Stimulated activated CD4-positive, alpha-beta T cell treated with anti-CD3 and anti-CD28 coated beads, Interleukin-2, amount 100 ng/mL, for 48 hours (primary cell): ENCODE measurements at regions not wholly inside any gene's neighbourhood (a gene's known extent, or its start where the extent isn't known, plus 50 kb on each side); places are given as distances from the start of the nearest gene placed in this dataset.
"Not testable (repeated sequence)": the region's sequence is repeated elsewhere in the genome, so short reads cannot be mapped to it uniquely, and the experiment has no call there.

Experiments
- DNase-seq, 2 donors: peaks; one replicate each; pipeline ENCODE4 v3.0.0-alpha.2; 2020

GRCh38 chr13:58655086-58655485, 1023.5 kb downstream of the PCDH17 start:
- no peak for DNase-seq

DNA sequence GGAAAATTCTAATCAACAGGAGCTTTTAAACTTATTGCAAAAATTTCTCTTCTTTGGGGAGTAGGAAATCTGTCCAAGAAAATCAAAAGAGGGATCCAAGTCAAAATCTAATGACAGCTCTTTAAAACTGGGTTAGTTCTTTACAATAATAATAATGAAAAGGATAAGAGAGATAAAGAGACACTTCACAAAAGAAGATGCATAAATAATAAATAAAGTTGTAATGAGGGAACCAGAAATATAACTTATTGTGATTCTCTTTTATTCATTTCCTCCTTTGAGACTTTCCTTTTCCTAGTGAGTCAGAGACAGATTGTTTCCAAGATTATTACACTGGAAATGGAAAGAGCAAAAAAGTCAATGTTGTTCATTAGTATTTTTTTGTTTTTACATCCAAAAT, 1029.3 kb downstream of the PCDH17 start:
- no peak for DNase-seq

DNA sequence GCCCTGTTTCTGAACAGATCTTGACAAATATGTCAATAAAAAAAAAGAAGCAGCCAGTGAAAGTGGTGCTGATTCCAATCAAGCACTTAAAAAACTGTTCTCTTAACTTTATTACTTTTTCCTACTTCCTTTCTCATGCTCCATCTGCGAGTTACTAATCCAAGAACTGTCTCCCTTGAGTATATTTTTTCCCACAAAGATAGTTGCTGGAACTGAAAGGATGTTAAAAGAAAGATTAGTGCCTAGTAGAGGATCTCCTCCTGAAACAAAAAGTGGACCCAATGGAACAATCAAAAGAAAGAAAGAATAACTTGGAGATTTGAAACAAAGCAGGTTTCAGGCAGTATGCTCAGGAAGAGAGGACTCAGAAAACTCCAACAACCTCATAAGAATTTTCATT, 1034.8 kb downstream of the PCDH17 start:
- DNase-seq, result no peak

GRCh38 chr13:58667096-58667495, 1035.6 kb downstream of the PCDH17 start:
- DNase-seq, result no peak

- DNase-seq, result no peak
These were observed 1048.6 kb downstream of the PCDH17 start for GRCh38 chr13:58680115-58680514.

GRCh38 chr13:58682616-58683015, 1051.1 kb downstream of the PCDH17 start:
- no peak for DNase-seq

- no peak for DNase-seq
These were observed 1055.6 kb downstream of the PCDH17 start for GRCh38 chr13:58687148-58687547.

DNA sequence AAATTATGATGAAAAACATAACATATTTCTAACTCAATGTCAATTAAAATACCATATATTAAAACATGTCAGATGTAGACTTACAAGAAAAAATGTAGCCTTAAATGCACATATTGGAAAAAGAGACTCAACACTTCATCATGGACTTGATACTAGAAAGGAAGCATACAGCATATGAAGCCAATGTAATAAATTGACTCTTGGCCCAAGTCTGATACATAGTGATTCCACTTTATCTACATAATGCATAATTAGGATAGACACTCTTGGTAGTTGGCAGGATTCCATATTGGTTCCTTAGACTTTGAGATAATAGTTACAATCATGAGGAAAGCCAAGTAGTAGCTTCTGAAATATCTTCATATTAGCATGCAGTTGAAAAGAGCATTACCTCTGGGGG, 1067.0 kb downstream of the PCDH17 start:
- no peak for DNase-seq

- no peak for DNase-seq
These were observed 1073.4 kb downstream of the PCDH17 start for GRCh38 chr13:58704953-58705352.

DNA sequence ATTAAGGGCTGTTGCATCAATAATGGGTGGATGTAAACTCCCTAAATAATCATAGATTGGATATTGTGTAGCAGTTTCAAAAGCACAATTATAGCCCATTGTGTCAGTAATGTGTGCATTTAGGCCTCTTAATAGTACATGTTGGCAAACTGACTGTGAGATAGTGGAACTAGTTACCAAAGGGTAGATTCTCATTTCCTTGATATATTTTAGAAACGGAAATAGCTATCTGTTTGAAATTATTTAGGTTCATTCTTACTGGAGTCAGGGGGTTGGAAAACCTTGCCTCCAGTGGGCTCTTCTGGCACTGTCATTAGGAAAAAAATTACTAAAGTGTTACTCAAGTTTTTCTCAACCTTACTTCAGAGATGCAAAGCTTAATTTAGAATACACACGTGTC, 1074.9 kb downstream of the PCDH17 start:
- no peak for DNase-seq

DNA sequence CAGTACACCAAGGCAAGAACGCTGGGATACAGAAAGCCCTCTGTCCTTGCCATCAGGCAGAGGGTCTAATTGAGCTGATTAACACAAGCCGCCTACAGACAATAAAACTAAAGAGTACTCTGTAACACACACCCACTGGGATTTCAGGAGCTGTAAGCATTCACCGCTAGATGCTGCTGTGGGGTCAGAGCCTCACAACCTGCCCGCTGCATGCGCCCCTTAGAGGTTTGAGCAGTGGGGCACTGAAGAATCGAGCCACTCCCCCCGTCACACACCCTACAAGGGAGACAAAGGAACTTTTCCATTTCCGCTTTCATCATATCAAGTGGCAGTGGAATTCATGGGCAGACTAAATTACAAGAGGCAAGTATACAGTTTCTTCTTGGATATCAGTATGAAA, 1080.6 kb downstream of the PCDH17 start:
- no peak for DNase-seq

GRCh38 chr13:58714016-58714415, 1082.5 kb downstream of the PCDH17 start:
- DNase-seq, result not testable (repeated sequence)

DNA sequence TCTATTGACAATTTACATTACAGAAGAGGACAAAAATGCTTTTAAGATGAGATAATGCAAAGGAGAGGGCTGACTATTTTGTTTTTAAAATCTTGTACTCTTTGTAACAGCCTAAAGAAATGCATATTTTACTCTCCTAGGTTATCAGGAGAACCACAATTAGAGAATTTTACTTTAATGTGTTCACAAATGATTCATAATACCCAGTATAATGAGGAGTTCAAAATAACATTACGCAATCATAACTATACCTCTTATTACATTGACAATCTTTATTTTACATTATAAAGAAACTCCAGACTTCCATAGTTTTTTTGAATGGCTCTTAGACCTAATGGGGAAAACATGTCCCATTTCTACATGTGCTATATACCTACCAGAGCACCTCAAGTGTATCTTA, 1089.7 kb downstream of the PCDH17 start:
- no peak for DNase-seq

DNA sequence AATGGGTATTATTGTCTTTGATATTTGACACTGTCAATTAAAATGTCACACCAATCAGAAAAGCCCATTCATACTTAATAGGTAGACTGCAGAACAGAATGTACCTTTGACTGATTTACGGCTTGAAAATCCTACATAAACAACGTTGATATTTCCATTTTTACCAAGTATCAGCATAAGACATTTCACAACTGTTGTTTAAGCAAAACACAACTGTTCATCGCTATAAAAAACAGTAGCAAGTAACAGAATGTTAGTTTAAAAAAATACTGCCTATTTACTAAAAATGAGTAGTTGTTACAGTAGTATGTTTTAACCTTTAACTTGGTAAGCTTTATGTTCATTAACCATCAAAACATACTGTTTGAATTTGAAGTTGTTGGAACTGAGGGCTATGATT, 1096.6 kb downstream of the PCDH17 start:
- no peak for DNase-seq

- DNase-seq, result no peak
These were observed 1097.8 kb downstream of the PCDH17 start for GRCh38 chr13:58729361-58729760.

GRCh38 chr13:58744686-58745085, 1113.1 kb downstream of the PCDH17 start:
- DNase-seq, result no peak

DNA sequence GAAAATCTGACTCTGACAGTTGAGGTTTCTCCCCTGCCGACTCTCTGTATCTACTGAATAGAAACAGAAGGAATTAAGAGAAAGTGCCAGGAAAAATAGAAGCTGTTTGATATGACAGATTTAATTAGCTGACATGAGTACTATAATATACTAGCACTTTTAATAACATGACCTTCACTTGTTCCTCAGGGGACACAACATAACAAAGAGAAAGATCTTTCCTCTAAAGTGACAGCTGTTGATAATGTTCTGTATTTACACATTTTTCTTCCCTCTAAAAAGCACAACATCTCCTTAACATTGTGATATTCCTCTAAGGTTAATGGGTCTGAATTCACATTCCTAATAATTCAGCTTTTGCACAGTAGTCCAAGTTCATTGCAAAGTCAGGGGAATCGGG, 1136.0 kb downstream of the PCDH17 start:
- DNase-seq, result no peak

DNA sequence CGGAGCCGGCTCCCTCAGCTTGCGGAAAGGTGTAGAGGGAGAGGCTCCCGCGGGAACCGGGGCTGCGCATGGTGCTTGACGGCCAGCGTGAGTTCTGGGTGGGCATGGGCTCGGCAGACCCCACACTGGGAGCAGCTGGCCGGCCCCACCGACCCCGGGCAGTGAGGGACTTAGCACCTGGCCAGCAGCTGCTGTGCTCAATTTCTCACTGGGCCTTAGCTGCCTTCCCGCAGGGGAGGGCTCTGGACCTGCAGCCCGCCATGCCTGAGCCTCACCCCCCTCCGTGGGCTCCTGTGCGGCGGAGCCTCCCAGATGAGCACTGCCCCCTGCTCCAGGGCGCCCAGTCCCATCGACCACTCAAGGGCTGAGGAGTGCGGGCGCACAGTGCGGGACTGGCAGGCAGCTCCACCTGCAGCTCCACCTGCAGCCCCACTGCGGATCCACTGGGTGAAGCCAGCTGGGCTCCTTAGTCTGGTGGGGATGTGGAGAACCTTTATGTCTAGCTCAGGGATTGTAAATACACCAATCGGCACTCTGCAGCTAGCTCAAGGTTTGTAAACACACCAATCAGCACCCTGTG, 1141.8 kb downstream of the PCDH17 start:
- no peak for DNase-seq

- DNase-seq, result no peak
These were observed 1151.2 kb downstream of the PCDH17 start for GRCh38 chr13:58782736-58783135.

DNA sequence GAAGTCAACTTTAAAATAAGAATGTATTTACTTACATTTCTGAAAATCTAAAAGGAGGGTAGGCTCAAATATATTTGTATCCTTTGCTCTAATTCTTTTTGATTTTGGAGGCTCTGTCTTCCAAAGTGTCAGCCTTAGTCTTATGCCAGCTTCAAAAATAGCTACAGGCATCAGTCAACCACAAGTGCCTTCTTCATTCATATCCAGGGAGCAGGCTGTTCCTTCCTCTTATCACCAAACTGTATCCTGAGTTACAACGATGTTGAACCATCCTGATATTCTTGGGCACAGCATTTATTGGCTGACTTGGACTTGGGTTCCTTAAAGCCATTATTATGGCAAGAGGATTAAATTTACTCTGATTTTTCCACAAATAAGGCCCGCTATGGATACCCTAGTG, 1161.3 kb downstream of the PCDH17 start:
- DNase-seq, result no peak

DNA sequence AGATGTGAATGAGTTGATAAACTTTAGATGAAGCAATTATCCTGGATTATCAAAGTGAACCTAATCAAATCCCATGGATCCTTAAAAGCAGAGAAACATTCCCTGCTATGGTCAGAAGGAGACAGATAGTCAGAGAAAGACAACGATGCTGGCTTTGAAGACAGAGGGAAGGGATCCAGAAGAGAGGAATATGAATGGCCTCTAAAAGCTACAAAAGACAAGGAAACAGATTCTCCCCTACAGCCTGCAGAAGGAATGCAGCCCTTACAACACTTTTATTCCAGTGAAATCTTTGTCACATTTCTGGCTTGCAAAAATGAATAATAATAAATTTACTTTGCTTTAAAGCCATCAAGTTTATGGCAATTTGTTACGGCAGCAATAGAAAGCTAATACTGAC, 1164.2 kb downstream of the PCDH17 start:
- no peak for DNase-seq

GRCh38 chr13:58804832-58805231, 1173.3 kb downstream of the PCDH17 start:
- DNase-seq, result no peak

GRCh38 chr13:58806401-58806800, 1174.9 kb downstream of the PCDH17 start:
- no peak for DNase-seq

- DNase-seq, result no peak
These were observed 1192.2 kb downstream of the PCDH17 start for GRCh38 chr13:58823701-58824100.

DNA sequence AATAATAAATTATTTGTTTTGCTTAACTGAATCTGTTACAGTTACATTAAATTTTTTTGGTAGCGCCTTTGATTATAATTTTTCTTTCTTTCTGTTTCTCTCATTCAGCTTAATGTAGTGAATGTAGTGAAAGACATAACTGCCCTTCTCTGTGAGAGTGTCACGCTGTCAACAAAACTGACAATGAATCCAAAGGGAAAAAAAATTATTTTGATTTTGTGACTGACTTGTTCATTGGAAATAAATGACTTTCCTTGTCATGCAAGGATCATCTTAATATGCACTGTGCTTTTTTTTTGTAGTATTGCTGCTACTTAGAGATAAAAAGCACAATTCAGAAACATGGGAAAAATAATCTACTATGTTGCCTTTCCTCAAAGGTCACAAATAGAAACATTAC, 1196.4 kb downstream of the PCDH17 start:
- no peak for DNase-seq

GRCh38 chr13:58830841-58831240, 1199.3 kb downstream of the PCDH17 start:
- no peak for DNase-seq
